HepG2 (cell line): ENCODE measurements at regions not wholly inside any gene's neighbourhood (a gene's known extent, or its start where the extent isn't known, plus 50 kb on each side); places are given as distances from the start of the nearest gene placed in this dataset.
A peak's percentile ranks its signal among the peaks of the same experiment; 100 is the strongest.

Source experiments
- CHD2 ChIP-seq: IDR thresholded peaks from 2 replicates; pipeline ENCODE4 v1.6.1; 2011; ENCODE audit warnings: low read depth, low read length, improper control_type of control experiment
- MTA1 ChIP-seq: sonication (generic); formaldehyde crosslinking; IDR thresholded peaks from 2 replicates; pipeline ENCODE4 v1.4.0; 2020; ENCODE audit warnings: missing genetic modification reagents, mild to moderate bottlenecking, borderline replicate concordance
- NCOR1 ChIP-seq: fragments of 200-600 bp; sonication (generic); IDR thresholded peaks from 2 replicates; pipeline ENCODE4 v1.7.0; 2017; ENCODE audit warnings: antibody characterized with exemption, low read length, borderline replicate concordance
- RXRA ChIP-seq: sonication (generic); formaldehyde crosslinking; IDR thresholded peaks from 2 replicates; pipeline ENCODE4 v1.5.1; 2020; ENCODE audit warnings: missing genetic modification reagents
- SUZ12 ChIP-seq: fragments of 150-350 bp; IDR thresholded peaks from 2 replicates; pipeline ENCODE4 v1.6.1; 2014; ENCODE audit warnings: low read depth, low read length
- ZBTB7A ChIP-seq: sonication (generic); formaldehyde crosslinking; IDR thresholded peaks from 2 replicates; pipeline ENCODE4 v1.8.0; 2022; ENCODE audit warnings: mild to moderate bottlenecking, missing genetic modification reagents
- ZNF672 ChIP-seq: sonication (generic); formaldehyde crosslinking; IDR thresholded peaks from 2 replicates; pipeline ENCODE4 v1.8.1; 2022; ENCODE audit warnings: missing genetic modification reagents
- ZNF687 ChIP-seq: sonication (generic); formaldehyde crosslinking; IDR thresholded peaks from 2 replicates; pipeline ENCODE4 v1.5.1; 2020; ENCODE audit warnings: mild to moderate bottlenecking, missing genetic modification reagents, moderate library complexity
- ZNF850 ChIP-seq: sonication (generic); formaldehyde crosslinking; conservative IDR thresholded peaks from 2 replicates; pipeline ENCODE4 v1.9.0; 2021; ENCODE audit warnings: mild to moderate bottlenecking, missing genetic modification reagents
- TF ChIP-seq, protein P1 (sequence below), 2 experiments: IDR thresholded peaks; 2 replicates each; pipeline ENCODE4 v1.6.1; 2011 to 2012; ENCODE audit warnings: low read length in 2 of 2, borderline replicate concordance in 1 of 2, low read depth in 1 of 2, mild to moderate bottlenecking in 1 of 2, moderate library complexity in 1 of 2
- TF ChIP-seq, protein P2 (sequence below): sonication (generic); formaldehyde crosslinking; IDR thresholded peaks from 2 replicates; pipeline ENCODE4 v1.4.0; 2020; ENCODE audit warnings: missing genetic modification reagents, borderline replicate concordance
- TF ChIP-seq, protein P3 (sequence below): sonication (generic); formaldehyde crosslinking; IDR thresholded peaks from 2 replicates; pipeline ENCODE4 v1.9.0; 2021; ENCODE audit warnings: missing genetic modification reagents, borderline replicate concordance

DNA sequence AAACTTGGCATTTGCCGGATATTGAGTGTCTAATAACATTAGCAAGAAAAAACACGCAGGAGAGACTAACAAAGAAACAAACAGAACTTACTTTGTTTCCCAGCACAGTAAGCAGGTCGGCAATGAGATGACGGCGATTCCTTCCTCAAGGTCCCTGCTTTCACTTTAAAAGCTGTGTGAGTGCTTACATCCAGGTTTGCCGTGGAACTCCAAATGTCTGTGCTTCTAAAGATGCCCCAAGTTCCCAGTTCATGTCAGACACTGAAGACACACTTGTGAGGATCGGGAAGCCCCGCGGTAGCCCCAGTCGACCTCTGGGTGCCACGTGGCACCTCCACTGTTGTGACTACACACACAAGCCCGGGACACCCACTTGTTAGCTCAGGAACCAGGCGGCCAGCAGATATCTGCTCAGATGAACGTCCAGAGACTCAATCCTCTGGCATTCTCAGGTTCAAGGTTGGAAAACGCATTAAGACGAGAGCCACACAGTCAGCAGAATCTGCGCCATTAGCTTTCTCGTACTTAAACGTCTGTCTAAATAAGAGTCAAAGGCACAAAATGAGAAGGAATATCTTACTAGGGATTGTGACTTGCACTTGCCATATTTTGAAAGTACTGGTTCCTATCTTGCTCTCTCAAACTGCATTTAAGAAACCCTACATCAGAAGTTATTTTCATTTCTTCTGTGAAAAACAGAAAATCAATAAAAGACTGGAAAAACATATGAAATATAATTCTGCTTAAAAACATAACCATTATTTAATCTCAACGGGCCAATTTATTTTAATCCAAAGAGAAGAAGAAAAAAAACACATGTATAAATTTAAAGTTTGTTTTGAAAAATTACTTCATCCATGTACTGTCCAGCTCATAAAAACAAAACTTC is 207.6 kb upstream of the KLF14 start (continued):
- TF ChIP-seq, protein P1, sequence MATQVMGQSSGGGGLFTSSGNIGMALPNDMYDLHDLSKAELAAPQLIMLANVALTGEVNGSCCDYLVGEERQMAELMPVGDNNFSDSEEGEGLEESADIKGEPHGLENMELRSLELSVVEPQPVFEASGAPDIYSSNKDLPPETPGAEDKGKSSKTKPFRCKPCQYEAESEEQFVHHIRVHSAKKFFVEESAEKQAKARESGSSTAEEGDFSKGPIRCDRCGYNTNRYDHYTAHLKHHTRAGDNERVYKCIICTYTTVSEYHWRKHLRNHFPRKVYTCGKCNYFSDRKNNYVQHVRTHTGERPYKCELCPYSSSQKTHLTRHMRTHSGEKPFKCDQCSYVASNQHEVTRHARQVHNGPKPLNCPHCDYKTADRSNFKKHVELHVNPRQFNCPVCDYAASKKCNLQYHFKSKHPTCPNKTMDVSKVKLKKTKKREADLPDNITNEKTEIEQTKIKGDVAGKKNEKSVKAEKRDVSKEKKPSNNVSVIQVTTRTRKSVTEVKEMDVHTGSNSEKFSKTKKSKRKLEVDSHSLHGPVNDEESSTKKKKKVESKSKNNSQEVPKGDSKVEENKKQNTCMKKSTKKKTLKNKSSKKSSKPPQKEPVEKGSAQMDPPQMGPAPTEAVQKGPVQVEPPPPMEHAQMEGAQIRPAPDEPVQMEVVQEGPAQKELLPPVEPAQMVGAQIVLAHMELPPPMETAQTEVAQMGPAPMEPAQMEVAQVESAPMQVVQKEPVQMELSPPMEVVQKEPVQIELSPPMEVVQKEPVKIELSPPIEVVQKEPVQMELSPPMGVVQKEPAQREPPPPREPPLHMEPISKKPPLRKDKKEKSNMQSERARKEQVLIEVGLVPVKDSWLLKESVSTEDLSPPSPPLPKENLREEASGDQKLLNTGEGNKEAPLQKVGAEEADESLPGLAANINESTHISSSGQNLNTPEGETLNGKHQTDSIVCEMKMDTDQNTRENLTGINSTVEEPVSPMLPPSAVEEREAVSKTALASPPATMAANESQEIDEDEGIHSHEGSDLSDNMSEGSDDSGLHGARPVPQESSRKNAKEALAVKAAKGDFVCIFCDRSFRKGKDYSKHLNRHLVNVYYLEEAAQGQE (IDR thresholded peaks at IDR 0.05; ENCODE audit: borderline replicate concordance in 1 of 2, low read depth in 1 of 2, low read length in 2 of 2), result no peak
- TF ChIP-seq SUZ12 (no peak), CHD2 (no peak), NCOR1 (peak; percentile 20; the same call in 1 of the 2 replicates), MTA1 (peak; percentile 40; the same call in 1 of the 2 replicates), ZNF687 (CRISPR knock-in tag) (peak; percentile 90), ZBTB7A (CRISPR knock-in tag) (no peak), RXRA (CRISPR knock-in tag) (peak; percentile 90), ZNF850 (CRISPR knock-in tag) (no peak), ZNF672 (CRISPR knock-in tag) (no peak)
- TF ChIP-seq, protein P2, sequence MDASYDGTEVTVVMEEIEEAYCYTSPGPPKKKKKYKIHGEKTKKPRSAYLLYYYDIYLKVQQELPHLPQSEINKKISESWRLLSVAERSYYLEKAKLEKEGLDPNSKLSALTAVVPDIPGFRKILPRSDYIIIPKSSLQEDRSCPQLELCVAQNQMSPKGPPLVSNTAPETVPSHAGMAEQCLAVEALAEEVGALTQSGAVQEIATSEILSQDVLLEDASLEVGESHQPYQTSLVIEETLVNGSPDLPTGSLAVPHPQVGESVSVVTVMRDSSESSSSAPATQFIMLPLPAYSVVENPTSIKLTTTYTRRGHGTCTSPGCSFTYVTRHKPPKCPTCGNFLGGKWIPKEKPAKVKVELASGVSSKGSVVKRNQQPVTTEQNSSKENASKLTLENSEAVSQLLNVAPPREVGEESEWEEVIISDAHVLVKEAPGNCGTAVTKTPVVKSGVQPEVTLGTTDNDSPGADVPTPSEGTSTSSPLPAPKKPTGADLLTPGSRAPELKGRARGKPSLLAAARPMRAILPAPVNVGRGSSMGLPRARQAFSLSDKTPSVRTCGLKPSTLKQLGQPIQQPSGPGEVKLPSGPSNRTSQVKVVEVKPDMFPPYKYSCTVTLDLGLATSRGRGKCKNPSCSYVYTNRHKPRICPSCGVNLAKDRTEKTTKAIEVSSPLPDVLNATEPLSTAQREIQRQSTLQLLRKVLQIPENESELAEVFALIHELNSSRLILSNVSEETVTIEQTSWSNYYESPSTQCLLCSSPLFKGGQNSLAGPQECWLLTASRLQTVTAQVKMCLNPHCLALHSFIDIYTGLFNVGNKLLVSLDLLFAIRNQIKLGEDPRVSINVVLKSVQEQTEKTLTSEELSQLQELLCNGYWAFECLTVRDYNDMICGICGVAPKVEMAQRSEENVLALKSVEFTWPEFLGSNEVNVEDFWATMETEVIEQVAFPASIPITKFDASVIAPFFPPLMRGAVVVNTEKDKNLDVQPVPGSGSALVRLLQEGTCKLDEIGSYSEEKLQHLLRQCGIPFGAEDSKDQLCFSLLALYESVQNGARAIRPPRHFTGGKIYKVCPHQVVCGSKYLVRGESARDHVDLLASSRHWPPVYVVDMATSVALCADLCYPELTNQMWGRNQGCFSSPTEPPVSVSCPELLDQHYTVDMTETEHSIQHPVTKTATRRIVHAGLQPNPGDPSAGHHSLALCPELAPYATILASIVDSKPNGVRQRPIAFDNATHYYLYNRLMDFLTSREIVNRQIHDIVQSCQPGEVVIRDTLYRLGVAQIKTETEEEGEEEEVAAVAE (CRISPR knock-in tag), result no peak
- TF ChIP-seq, protein P3, sequence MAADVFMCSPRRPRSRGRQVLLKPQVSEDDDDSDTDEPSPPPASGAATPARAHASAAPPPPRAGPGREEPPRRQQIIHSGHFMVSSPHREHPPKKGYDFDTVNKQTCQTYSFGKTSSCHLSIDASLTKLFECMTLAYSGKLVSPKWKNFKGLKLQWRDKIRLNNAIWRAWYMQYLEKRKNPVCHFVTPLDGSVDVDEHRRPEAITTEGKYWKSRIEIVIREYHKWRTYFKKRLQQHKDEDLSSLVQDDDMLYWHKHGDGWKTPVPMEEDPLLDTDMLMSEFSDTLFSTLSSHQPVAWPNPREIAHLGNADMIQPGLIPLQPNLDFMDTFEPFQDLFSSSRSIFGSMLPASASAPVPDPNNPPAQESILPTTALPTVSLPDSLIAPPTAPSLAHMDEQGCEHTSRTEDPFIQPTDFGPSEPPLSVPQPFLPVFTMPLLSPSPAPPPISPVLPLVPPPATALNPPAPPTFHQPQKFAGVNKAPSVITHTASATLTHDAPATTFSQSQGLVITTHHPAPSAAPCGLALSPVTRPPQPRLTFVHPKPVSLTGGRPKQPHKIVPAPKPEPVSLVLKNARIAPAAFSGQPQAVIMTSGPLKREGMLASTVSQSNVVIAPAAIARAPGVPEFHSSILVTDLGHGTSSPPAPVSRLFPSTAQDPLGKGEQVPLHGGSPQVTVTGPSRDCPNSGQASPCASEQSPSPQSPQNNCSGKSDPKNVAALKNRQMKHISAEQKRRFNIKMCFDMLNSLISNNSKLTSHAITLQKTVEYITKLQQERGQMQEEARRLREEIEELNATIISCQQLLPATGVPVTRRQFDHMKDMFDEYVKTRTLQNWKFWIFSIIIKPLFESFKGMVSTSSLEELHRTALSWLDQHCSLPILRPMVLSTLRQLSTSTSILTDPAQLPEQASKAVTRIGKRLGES, result no peak
